OCI-LY3 (cell line): ENCODE measurements at regions not wholly inside any gene's neighbourhood (a gene's known extent, or its start where the extent isn't known, plus 50 kb on each side); places are given as distances from the start of the nearest gene placed in this dataset.

Source experiments
- H2AFZ ChIP-seq: fragments of 200-600, 300-600 bp; shearing (Covaris generic); 2 replicates; pipeline ENCODE4 v1.6.0; 2014; ENCODE audit warnings: antibody characterized with exemption, low read depth, low read length
- H3K27ac ChIP-seq: fragments of 200-600, 300-600 bp; sonication (generic); 2 replicates; pipeline ENCODE4 v1.5.1; 2014; ENCODE audit warnings: mild to moderate bottlenecking, low read length, moderate library complexity, mixed read lengths
- H3K27me3 ChIP-seq: fragments of 200-600, 300-600 bp; sonication (generic); 2 replicates; pipeline ENCODE4 v1.6.1; 2014; ENCODE audit warnings: low read depth, low read length, mixed read lengths
- H3K36me3 ChIP-seq: fragments of 200-600, 300-600 bp; sonication (generic); replicated peaks from 2 replicates; pipeline ENCODE3; 2014; ENCODE audit warnings: low read depth, low read length, mixed read lengths
- H3K4me1 ChIP-seq: fragments of 300-600, 200-600 bp; sonication (generic); 2 replicates; pipeline ENCODE4 v1.6.1; 2014; ENCODE audit warnings: low read length, mixed read lengths
- H3K4me2 ChIP-seq: fragments of 200-600, 300-600 bp; sonication (generic); 2 replicates; pipeline ENCODE4 v1.6.1; 2014; ENCODE audit warnings: low read length, mixed read lengths
- H3K4me3 ChIP-seq: fragments of 300-600, 200-600 bp; sonication (generic); 2 replicates; pipeline ENCODE4 v1.5.1; 2014; ENCODE audit warnings: antibody characterized with exemption, mild to moderate bottlenecking, low read length, moderate library complexity
- H3K79me2 ChIP-seq: fragments of 300-600, 200-600 bp; shearing (Covaris generic); 2 replicates; pipeline ENCODE4 v1.6.1; 2014; ENCODE audit warnings: mild to moderate bottlenecking, low read length, mixed read lengths
- H3K9ac ChIP-seq: fragments of 300-600, 200-600 bp; shearing (Covaris generic); 2 replicates; pipeline ENCODE4 v1.6.0; 2014; ENCODE audit warnings: mild to moderate bottlenecking, low read length, moderate library complexity
- H3K9me3 ChIP-seq: fragments of 200-600, 300-600 bp; shearing (Covaris generic); 2 replicates; pipeline ENCODE4 v1.6.1; 2014; ENCODE audit warnings: low read length, mixed read lengths; ENCODE audit not compliant: insufficient read depth
- H4K20me1 ChIP-seq: fragments of 200-600, 300-600 bp; sonication (generic); 2 replicates; pipeline ENCODE4 v1.6.1; 2016; ENCODE audit warnings: low read length, mixed read lengths; ENCODE audit not compliant: insufficient read depth
- CTCF ChIP-seq: fragments of 200-600, 300-600 bp; sonication (generic); IDR thresholded peaks from 2 replicates; pipeline ENCODE4 v1.5.1; 2014; ENCODE audit warnings: antibody characterized with exemption, low read length, low read depth
- EZH2phosphoT487 ChIP-seq: fragments of 200-600 bp; shearing (Covaris generic); IDR thresholded peaks from 2 replicates; pipeline ENCODE4 v1.6.1; 2018; ENCODE audit warnings: antibody characterized with exemption, mixed run types, low read depth

- Histone ChIP-seq H3K27me3 (no peaks in the 10 kb centered on the region), H2AFZ (no peak overlapping the region), H3K79me2 (no peaks in the 10 kb centered on the region), H3K4me2 (no peak overlapping the region), H3K27ac (no peak overlapping the region), H3K36me3 (no peaks in the 10 kb centered on the region), H3K4me1 (no peaks in the 10 kb centered on the region), H3K9me3 (peaks cover 6% of the 10 kb centered on the region; the same call in 1 of the 2 replicates), H3K9ac (no peak overlapping the region), H4K20me1 (no peaks in the 10 kb centered on the region), H3K4me3 (no peak overlapping the region)
- TF ChIP-seq CTCF: no peak
- TF ChIP-seq EZH2phosphoT487: no peak
Observed at GRCh38 chr2:173500953-173501352, 146.3 kb downstream of the CDCA7 start.

DNA sequence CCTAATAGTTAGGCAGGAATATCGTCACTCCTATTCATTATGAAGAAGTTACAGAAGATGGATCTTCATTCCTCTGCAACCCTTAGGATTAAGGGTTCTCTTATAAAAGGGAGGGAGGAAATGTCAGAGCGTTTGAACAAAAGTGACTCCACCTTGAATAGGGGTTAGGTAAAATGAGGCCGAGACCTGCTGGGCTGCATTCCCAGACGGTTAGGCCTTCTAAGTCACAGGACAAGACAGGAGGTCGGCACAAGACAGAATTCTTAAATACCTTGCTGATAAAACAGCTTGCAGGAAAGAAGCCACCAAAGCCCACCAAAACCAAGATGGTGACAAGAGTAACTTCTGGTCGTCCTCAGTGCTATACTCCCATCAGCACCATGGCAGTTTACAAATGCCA lies 147.6 kb downstream of the CDCA7 start:
- Histone ChIP-seq H4K20me1 (no peaks in the 10 kb centered on the region), H3K36me3 (no peaks in the 10 kb centered on the region), H3K9ac (no peak overlapping the region), H3K4me1 (no peaks in the 10 kb centered on the region), H2AFZ (no peak overlapping the region), H3K9me3 (peaks cover 6% of the 10 kb centered on the region; the same call in 1 of the 2 replicates), H3K79me2 (no peaks in the 10 kb centered on the region), H3K27ac (no peak overlapping the region), H3K4me2 (no peak overlapping the region), H3K4me3 (no peak overlapping the region), H3K27me3 (peaks cover 5% of the 10 kb centered on the region; the same call in 1 of the 2 replicates)
- TF ChIP-seq CTCF (no peak), EZH2phosphoT487 (no peak)

DNA sequence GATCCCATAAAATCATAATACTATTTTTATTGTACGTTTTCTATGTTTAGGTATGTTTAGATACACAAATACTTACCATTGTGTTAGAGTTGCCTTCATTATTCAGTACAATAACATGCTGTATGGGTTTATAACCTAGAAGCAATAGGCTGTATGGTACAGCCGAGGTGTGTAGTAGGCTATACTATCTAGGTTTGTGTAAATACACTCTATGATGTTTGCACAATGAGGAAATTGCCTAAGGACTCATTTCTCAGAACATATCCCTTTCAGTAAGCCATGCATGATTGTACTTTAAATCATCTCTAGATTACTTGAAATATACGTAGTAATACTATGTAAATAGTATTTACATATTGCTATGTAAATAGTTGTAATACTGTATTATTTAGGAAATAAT lies 156.7 kb downstream of the CDCA7 start:
- H3K4me3 ChIP-seq: no peak overlapping the region
- no peaks in the 10 kb centered on the region for H3K4me1 ChIP-seq
- H3K27ac ChIP-seq: no peak overlapping the region
- H2AFZ ChIP-seq: no peak overlapping the region
- H4K20me1 ChIP-seq: no peaks in the 10 kb centered on the region
- H3K9ac ChIP-seq: no peak overlapping the region
- no peaks in the 10 kb centered on the region for H3K79me2 ChIP-seq
- no peak overlapping the region for H3K4me2 ChIP-seq
- TF ChIP-seq EZH2phosphoT487 (no peak), CTCF (no peak)
- no peaks in the 10 kb centered on the region for H3K36me3 ChIP-seq
- peaks cover 18% of the 10 kb centered on the region for H3K27me3 ChIP-seq
- no peaks in the 10 kb centered on the region for H3K9me3 ChIP-seq

DNA sequence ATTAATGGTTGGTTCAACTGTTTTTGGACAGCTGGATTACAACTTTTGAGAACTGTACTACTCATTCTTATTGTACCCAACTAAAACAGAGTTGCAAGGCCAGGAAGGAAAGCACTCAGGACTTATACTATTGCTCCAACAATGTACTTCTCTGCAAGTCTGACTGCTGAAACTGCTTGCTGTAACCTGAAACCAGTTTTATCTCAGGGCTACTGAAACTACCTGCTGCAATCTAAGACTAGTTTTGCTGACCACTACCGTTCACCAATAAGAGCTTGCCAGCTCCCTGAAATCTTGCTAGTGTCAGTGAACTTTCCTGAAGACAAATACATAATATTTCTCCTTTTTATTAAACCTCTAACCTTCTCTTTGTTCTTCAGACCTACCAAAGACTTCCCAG lies 157.3 kb downstream of the CDCA7 start:
- Histone ChIP-seq H2AFZ (no peak overlapping the region), H3K4me2 (no peak overlapping the region), H3K79me2 (no peaks in the 10 kb centered on the region), H4K20me1 (no peaks in the 10 kb centered on the region), H3K27ac (no peak overlapping the region), H3K27me3 (peaks cover 15% of the 10 kb centered on the region), H3K4me3 (no peak overlapping the region), H3K9me3 (no peaks in the 10 kb centered on the region), H3K4me1 (no peaks in the 10 kb centered on the region), H3K36me3 (no peaks in the 10 kb centered on the region), H3K9ac (no peak overlapping the region)
- TF ChIP-seq EZH2phosphoT487 (no peak), CTCF (no peak)
